ENCODE measurements at regions not wholly inside any gene's neighbourhood (a gene's known extent, or its start where the extent isn't known, plus 50 kb on each side); places are given as distances from the start of the nearest gene placed in this dataset.

DNA sequence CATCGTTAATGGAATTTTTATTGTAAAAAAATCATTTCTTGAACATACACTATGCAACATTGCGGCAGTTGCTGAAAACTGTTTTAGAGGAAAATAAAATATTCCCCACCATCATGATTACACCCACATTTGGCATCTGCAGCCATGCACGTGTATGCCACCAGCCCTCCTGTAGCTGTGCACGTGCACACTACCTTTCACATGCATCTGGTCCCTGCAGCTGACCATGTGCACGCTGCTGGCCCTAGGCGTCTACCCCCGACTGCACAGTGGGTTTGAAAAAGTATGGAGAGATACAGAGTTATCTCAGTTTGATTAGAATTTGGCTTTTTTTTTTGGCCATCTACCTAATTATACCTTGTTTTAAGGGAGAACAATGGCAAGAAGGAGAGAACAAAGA, 569.8 kb upstream of the IGFBP7 start:
- H3K36me3 Mint-ChIP-seq (ENCODE audit: insufficient read depth in 1 of 3, low read depth in 3 of 3), result no peaks in the 10 kb centered on the region
- H3K4me1 Mint-ChIP-seq, result peaks cover 8 to 9% of the 10 kb centered on the region in 2 experiments
- no peak overlapping the region for H4K5ac ChIP-seq (ENCODE audit: insufficient read length, low read depth, low read length)
- H3K9me3 Mint-ChIP-seq, result peaks cover 0 to 4% of the 10 kb centered on the region in 2 experiments; a peak in 1 of 5 replicates
- H3K18ac ChIP-seq (ENCODE audit: insufficient read length, low read depth, low read length), result no peak overlapping the region
- no peak overlapping the region for H4K91ac ChIP-seq (ENCODE audit: insufficient read length, low read depth, low read length)
- TF ChIP-seq, protein P1, sequence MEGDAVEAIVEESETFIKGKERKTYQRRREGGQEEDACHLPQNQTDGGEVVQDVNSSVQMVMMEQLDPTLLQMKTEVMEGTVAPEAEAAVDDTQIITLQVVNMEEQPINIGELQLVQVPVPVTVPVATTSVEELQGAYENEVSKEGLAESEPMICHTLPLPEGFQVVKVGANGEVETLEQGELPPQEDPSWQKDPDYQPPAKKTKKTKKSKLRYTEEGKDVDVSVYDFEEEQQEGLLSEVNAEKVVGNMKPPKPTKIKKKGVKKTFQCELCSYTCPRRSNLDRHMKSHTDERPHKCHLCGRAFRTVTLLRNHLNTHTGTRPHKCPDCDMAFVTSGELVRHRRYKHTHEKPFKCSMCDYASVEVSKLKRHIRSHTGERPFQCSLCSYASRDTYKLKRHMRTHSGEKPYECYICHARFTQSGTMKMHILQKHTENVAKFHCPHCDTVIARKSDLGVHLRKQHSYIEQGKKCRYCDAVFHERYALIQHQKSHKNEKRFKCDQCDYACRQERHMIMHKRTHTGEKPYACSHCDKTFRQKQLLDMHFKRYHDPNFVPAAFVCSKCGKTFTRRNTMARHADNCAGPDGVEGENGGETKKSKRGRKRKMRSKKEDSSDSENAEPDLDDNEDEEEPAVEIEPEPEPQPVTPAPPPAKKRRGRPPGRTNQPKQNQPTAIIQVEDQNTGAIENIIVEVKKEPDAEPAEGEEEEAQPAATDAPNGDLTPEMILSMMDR (conservative IDR thresholded peaks at IDR 0.05), result no peak
- no peak overlapping the region for H3K23ac ChIP-seq (ENCODE audit: insufficient read length, low read depth, low read length)
- no peak overlapping the region for H2BK120ac ChIP-seq (ENCODE audit: low read depth, low read length, poor library complexity, severe bottlenecking)
- H3K9me3 ChIP-seq (ENCODE audit: control insufficient read depth, low read depth, low read length), result no peaks in the 10 kb centered on the region
- no peak overlapping the region for H3K9ac ChIP-seq (ENCODE audit: extremely low read depth, insufficient read length, low read length)
- no peaks in the 10 kb centered on the region for H3K27me3 Mint-ChIP-seq (ENCODE audit: low read depth)
- H3K4ac ChIP-seq (ENCODE audit: low read depth, low read length), result no peak overlapping the region
- H3K56ac ChIP-seq (ENCODE audit: insufficient read length, low read depth, low read length), result no peak overlapping the region
- no peak overlapping the region for H2BK20ac ChIP-seq (ENCODE audit: low read depth, low read length, poor library complexity, severe bottlenecking)
- H3K27ac Mint-ChIP-seq, result no peak overlapping the region
- H3K4me3 Mint-ChIP-seq, result no peak overlapping the region
- WGBS (ENCODE audit: extremely low coverage, insufficient read length, low lambda C conversion rate), result no CpG with 5 or more reads among the region's 7 CpGs
- no peaks in the 10 kb centered on the region for H3K79me1 ChIP-seq (ENCODE audit: insufficient read depth, low read depth, low read length, poor library complexity, severe bottlenecking)
- H3K23me2 ChIP-seq (ENCODE audit: insufficient read length, low read depth, low read length, poor library complexity, severe bottlenecking), result no peaks in the 10 kb centered on the region
- H2BK15ac ChIP-seq (ENCODE audit: low read depth, low read length), result no peak overlapping the region
- no peak overlapping the region for H3K14ac ChIP-seq (ENCODE audit: insufficient read depth, low read length)
- H3K27me3 ChIP-seq (ENCODE audit: insufficient read depth, low read length), result no peaks in the 10 kb centered on the region
- no peak overlapping the region for H2BK5ac ChIP-seq (ENCODE audit: insufficient read length, low read length)
- H2AK5ac ChIP-seq (ENCODE audit: insufficient read length, low read length), result no peak overlapping the region
- H3K4me1 ChIP-seq (ENCODE audit: insufficient read depth, low read length), result no peaks in the 10 kb centered on the region
- DNase-seq, result no peak
- H3K79me2 ChIP-seq (ENCODE audit: insufficient read depth, low read length), result no peaks in the 10 kb centered on the region
- no peak overlapping the region for H2BK12ac ChIP-seq (ENCODE audit: insufficient read length, low read depth, low read length)
- no peak overlapping the region for H3K27ac ChIP-seq (ENCODE audit: insufficient read length, low read depth, low read length)
- H3K4me2 ChIP-seq (ENCODE audit: insufficient read depth, insufficient read length, low read length), result no peak overlapping the region
- H2AFZ ChIP-seq (ENCODE audit: low read length), result no peak overlapping the region
- no peak overlapping the region for H4K8ac ChIP-seq (replicated peaks; ENCODE audit: insufficient read length, low read depth, low read length)
- H4K20me1 ChIP-seq (ENCODE audit: control insufficient read depth, insufficient read depth, insufficient read length), result no peaks in the 10 kb centered on the region
- no peak overlapping the region for H3T11ph ChIP-seq (ENCODE audit: low read length)
